Tibial artery (tissue), 4 donors: ENCODE measurements at regions not wholly inside any gene's neighbourhood (a gene's known extent, or its start where the extent isn't known, plus 50 kb on each side); places are given as distances from the start of the nearest gene placed in this dataset.

Experiments
- DNase-seq, 2 donors: peaks; one replicate each; pipeline ENCODE4 v3.0.0-alpha.2; 2019
- H3K27ac ChIP-seq, 2 donors: fragments of 200-600 bp; sonication (generic) in 1 of 2; 1 replicate in 1 of 2; 2 replicates in 1 of 2; pipeline ENCODE4 v1.5.1; 2018 to 2019; ENCODE audit warnings: mild to moderate bottlenecking in 1 of 2
- H3K27me3 ChIP-seq, 2 donors: fragments of 200-600 bp; sonication (generic) in 1 of 2; one replicate each; pipeline versions ENCODE4 v1.5.1 to v1.6.0; 2016 to 2019
- H3K36me3 ChIP-seq, 3 donors: fragments of 200-600 bp; sonication (generic) in 2 of 3; one replicate each; pipeline ENCODE4 v1.5.1; 2016 to 2019; ENCODE audit warnings: mild to moderate bottlenecking in 2 of 3
- H3K4me1 ChIP-seq, 4 donors: fragments of 200-600 bp; sonication (generic) in 2 of 4; 1 replicate in 3 of 4; 2 replicates in 1 of 4; pipeline ENCODE4 v1.5.1; 2016 to 2019
- H3K4me3 ChIP-seq, 2 donors: fragments of 200-600 bp; sonication (generic) in 1 of 2; 1 replicate in 1 of 2; 2 replicates in 1 of 2; pipeline ENCODE4 v1.5.1; 2018 to 2019; ENCODE audit warnings: mild to moderate bottlenecking in 2 of 2
- H3K9me3 ChIP-seq, 3 donors: fragments of 200-600 bp; sonication (generic) in 1 of 3; one replicate each; pipeline ENCODE4 v1.5.1; 2016 to 2019
- CTCF ChIP-seq, 2 experiments: fragments of 200-600 bp in 1 of 2; fragments of 450-650 bp in 1 of 2; IDR thresholded peaks; one replicate each; pipeline ENCODE4 v1.5.1; 2017 to 2019; ENCODE audit warnings: antibody characterized with exemption in 2 of 2, mild to moderate bottlenecking in 1 of 2, moderate library complexity in 1 of 2
- intact Hi-C: fragments of 100-400 bp; cut with DNase I; formaldehyde crosslinking; loops from one replicate; pipeline ENCODE4 v1.15.0; 2023; ENCODE audit warnings: low total_unique reads

GRCh38 chr15:70318594-70319465 lies 221.1 kb upstream of the TLE3 start:
- no peaks in the 10 kb centered on the region for H3K27me3 ChIP-seq
- H3K4me3 ChIP-seq, result no peak overlapping the region
- H3K36me3 ChIP-seq, result no peaks in the 10 kb centered on the region
- H3K4me1 ChIP-seq, result peaks cover 0 to 39% (median 27%) of the 10 kb centered on the region in 4 donors
- DNase-seq, result peak in 1 of 2 donors; percentile 66
- no peaks in the 10 kb centered on the region for H3K9me3 ChIP-seq
- H3K27ac ChIP-seq, result no peak overlapping the region
- no peak for TF ChIP-seq CTCF (IDR thresholded peaks at IDR 0.05)
- intact Hi-C loops, result no loop called here

GRCh38 chr15:70316059-70316600 lies 218.4 kb upstream of the TLE3 start:
- Histone ChIP-seq H3K36me3 (no peaks in the 10 kb centered on the region), H3K4me1 (peaks cover 0 to 13% (median 5%) of the 10 kb centered on the region in 4 donors), H3K9me3 (no peaks in the 10 kb centered on the region), H3K27me3 (no peaks in the 10 kb centered on the region), H3K27ac (no peak overlapping the region), H3K4me3 (no peak overlapping the region)
- DNase-seq, result no peak
- intact Hi-C loops, result no loop called here
- TF ChIP-seq CTCF (IDR thresholded peaks at IDR 0.05), result no peak

GRCh38 chr15:70315431-70315830 lies 217.7 kb upstream of the TLE3 start:
- DNase-seq, result no peak
- Histone ChIP-seq H3K9me3 (no peaks in the 10 kb centered on the region), H3K36me3 (no peaks in the 10 kb centered on the region), H3K4me3 (no peak overlapping the region), H3K27ac (no peak overlapping the region), H3K27me3 (no peaks in the 10 kb centered on the region), H3K4me1 (peaks cover 0 to 6% (median 1%) of the 10 kb centered on the region in 4 donors)
- intact Hi-C loops, result no loop called here
- TF ChIP-seq CTCF (IDR thresholded peaks at IDR 0.05), result no peak

- DNase-seq, result no peak
- Histone ChIP-seq H3K27me3 (no peaks in the 10 kb centered on the region), H3K4me1 (no peaks in the 10 kb centered on the region), H3K36me3 (no peaks in the 10 kb centered on the region), H3K27ac (no peak overlapping the region), H3K9me3 (no peaks in the 10 kb centered on the region), H3K4me3 (no peak overlapping the region)
- intact Hi-C loops, result no loop called here
- TF ChIP-seq CTCF (IDR thresholded peaks at IDR 0.05), result no peak
These were observed 217.0 kb upstream of the TLE3 start for GRCh38 chr15:70314688-70315087.

- Histone ChIP-seq H3K27me3 (peaks cover 0 to 2% of the 10 kb centered on the region in 2 donors), H3K4me1 (no peaks in the 10 kb centered on the region), H3K36me3 (no peaks in the 10 kb centered on the region), H3K4me3 (no peak overlapping the region), H3K9me3 (no peaks in the 10 kb centered on the region), H3K27ac (no peak overlapping the region)
- no peak for TF ChIP-seq CTCF (IDR thresholded peaks at IDR 0.05)
- DNase-seq, result no peak
- intact Hi-C loops, result no loop called here
These were observed 216.3 kb upstream of the TLE3 start for GRCh38 chr15:70314018-70314354.
